ENCODE measurements at regions not wholly inside any gene's neighbourhood (a gene's known extent, or its start where the extent isn't known, plus 50 kb on each side); places are given as distances from the start of the nearest gene placed in this dataset.

GRCh38 chr4:35521682-35522081 lies 722.6 kb downstream of the ARAP2 start:
- POLR2A ChIA-PET (ENCODE audit: partially characterized antibody): no interaction called here
- TF ChIP-seq JUND (IDR thresholded peaks at IDR 0.05; ENCODE audit: low read length): no peak
- no peak for TF ChIP-seq TAF1 (IDR thresholded peaks at IDR 0.05; ENCODE audit: low read depth, low read length)
- TF ChIP-seq KDM4A (IDR thresholded peaks at IDR 0.05; ENCODE audit: low read depth, low read length, severe bottlenecking): no peak
- no peak for TF ChIP-seq EP300 (IDR thresholded peaks at IDR 0.05; ENCODE audit: borderline replicate concordance in 1 of 2, low read depth in 2 of 2, low read length in 2 of 2)
- no peak for TF ChIP-seq CHD2 (IDR thresholded peaks at IDR 0.05; ENCODE audit: low read length)
- TF ChIP-seq TCF12 (IDR thresholded peaks at IDR 0.05; ENCODE audit: low read depth, low read length): no peak
- TF ChIP-seq PHF8 (conservative IDR thresholded peaks at IDR 0.05; ENCODE audit: low read depth, low read length): no peak
- TF ChIP-seq RFX5 (IDR thresholded peaks at IDR 0.05; ENCODE audit: borderline replicate concordance, low read depth, low read length): no peak
- no peak for TF ChIP-seq TBP (IDR thresholded peaks at IDR 0.05; ENCODE audit: low read depth, low read length)
- DNase-seq (ENCODE audit: low read depth in 1 of 2, low spot score in 2 of 2) (no peak), FAIRE-seq (no peak)
- Histone ChIP-seq H3K36me3 (ENCODE audit: control insufficient read depth in 2 of 4, insufficient read depth in 4 of 4, low read length in 3 of 4) (no peaks in the 10 kb centered on the region), H3K4ac (replicated peaks; ENCODE audit: insufficient read length, low read depth, low read length) (no peak overlapping the region), H3K9me3 (ENCODE audit: insufficient read depth in 2 of 2, low read depth in 1 of 2, low read length in 1 of 2) (no peaks in the 10 kb centered on the region), H2BK15ac (ENCODE audit: low read length) (no peak overlapping the region), H2AK5ac (ENCODE audit: low read depth, low read length) (no peak overlapping the region), H3K79me1 (ENCODE audit: low read depth, low read length) (no peaks in the 10 kb centered on the region), H3K23me2 (ENCODE audit: low read depth, low read length) (no peaks in the 10 kb centered on the region), H2BK12ac (ENCODE audit: low read depth, low read length) (no peak overlapping the region), H3K9ac (replicated peaks in 1 of 4; ENCODE audit: extremely low read depth in 1 of 4, low read depth in 3 of 4, low read length in 3 of 4) (no peak overlapping the region), H2BK20ac (ENCODE audit: low read length) (no peak overlapping the region), H3K4me2 (ENCODE audit: insufficient read depth in 1 of 2, low read depth in 2 of 2, low read length in 2 of 2) (no peak overlapping the region), H3K27me3 (replicated peaks in 1 of 4; ENCODE audit: control insufficient read depth in 3 of 4, extremely low read depth in 1 of 4, insufficient read depth in 3 of 4, low read length in 3 of 4) (no peaks in the 10 kb centered on the region), H3K4me1 (replicated peaks in 1 of 4; ENCODE audit: control insufficient read depth in 3 of 4, insufficient read depth in 4 of 4, low read length in 3 of 4) (peaks cover 0 to 12% (median 5%) of the 10 kb centered on the region in 4 experiments; a peak in 5 of 7 replicates), H3K23ac (ENCODE audit: insufficient read length) (no peak overlapping the region), H4K8ac (ENCODE audit: extremely low read depth, insufficient read depth, low read length) (no peak overlapping the region), H4K91ac (replicated peaks; ENCODE audit: insufficient read length, low read length) (no peak overlapping the region), H3K14ac (ENCODE audit: insufficient read length) (no peak overlapping the region), H4K20me1 (replicated peaks in 1 of 2; ENCODE audit: control insufficient read depth in 1 of 2, insufficient read depth in 2 of 2, low read length in 2 of 2) (no peaks in the 10 kb centered on the region), H3K56ac (replicated peaks; ENCODE audit: insufficient read length, low read depth, low read length) (no peak overlapping the region), H2BK120ac (replicated peaks; ENCODE audit: low read depth, low read length) (no peak overlapping the region), H2BK5ac (ENCODE audit: low read depth, low read length) (no peak overlapping the region), H3K79me2 (ENCODE audit: control insufficient read depth in 1 of 2, insufficient read depth in 2 of 2, low read length in 2 of 2) (no peaks in the 10 kb centered on the region), H3K4me3 (ENCODE audit: extremely low read depth in 1 of 4, insufficient read depth in 2 of 4, low read depth in 3 of 4, low read length in 4 of 4) (no peak overlapping the region), H2AFZ (ENCODE audit: low read length) (no peak overlapping the region), H3K18ac (ENCODE audit: extremely low read depth, low read length) (no peak overlapping the region), H3K27ac (ENCODE audit: low read depth, low read length) (no peak overlapping the region), H4K5ac (ENCODE audit: insufficient read length, low read depth, low read length) (no peak overlapping the region)
- CTCF ChIA-PET (ENCODE audit: partially characterized antibody): no interaction called here
- 91% methylated on average over 1 of the region's 1 CpG; no CpG with 5 or more reads in 1 of the 2 experiments for WGBS, 2 experiments (ENCODE audit: extremely low coverage in 1 of 2, insufficient coverage in 1 of 2, insufficient read length in 1 of 2, insufficient replicate concordance in 2 of 2, low coverage in 1 of 2, low lambda C conversion rate in 2 of 2, missing lambda C conversion rate in 1 of 2)
